D721Med (cell line): ENCODE measurements at regions not wholly inside any gene's neighbourhood (a gene's known extent, or its start where the extent isn't known, plus 50 kb on each side); places are given as distances from the start of the nearest gene placed in this dataset.

Experiments
- DNase-seq: peaks from one replicate; pipeline ENCODE4 v3.0.0; 2011; ENCODE audit warnings: low spot score; ENCODE audit not compliant: insufficient read length
- FAIRE-seq: peaks from 2 replicates; lab custom pipeline; 2011; peaks lifted over from hg19 to GRCh38; lab: Jason Lieb, UNC
- TF ChIP-seq, protein P1 (sequence below): IDR thresholded peaks from 2 replicates; pipeline ENCODE4 v1.5.1; 2012; ENCODE audit warnings: mild to moderate bottlenecking, control low read depth; ENCODE audit not compliant: insufficient read depth; ENCODE audit errors: missing control alignments

DNA sequence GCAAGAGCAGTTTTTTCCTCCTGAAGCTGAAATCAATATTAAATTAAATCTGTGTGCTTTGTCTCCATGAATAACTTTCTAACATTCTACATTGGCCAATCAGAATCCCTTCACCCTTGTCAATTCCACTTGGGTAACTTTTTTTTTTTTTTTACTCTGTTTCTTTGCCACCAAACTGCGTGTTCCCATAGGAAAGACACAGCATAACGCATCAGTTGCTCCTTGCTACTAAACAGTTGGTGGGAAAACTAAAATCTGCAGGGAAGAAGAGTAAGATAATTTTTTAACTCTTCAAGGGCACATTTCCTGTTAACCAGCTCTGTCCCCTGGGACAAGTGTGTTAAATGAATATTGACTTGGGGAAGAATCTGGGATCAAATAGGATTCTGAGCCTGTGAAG lies 113.3 kb upstream of the SERP2 start:
- TF ChIP-seq, protein P1, sequence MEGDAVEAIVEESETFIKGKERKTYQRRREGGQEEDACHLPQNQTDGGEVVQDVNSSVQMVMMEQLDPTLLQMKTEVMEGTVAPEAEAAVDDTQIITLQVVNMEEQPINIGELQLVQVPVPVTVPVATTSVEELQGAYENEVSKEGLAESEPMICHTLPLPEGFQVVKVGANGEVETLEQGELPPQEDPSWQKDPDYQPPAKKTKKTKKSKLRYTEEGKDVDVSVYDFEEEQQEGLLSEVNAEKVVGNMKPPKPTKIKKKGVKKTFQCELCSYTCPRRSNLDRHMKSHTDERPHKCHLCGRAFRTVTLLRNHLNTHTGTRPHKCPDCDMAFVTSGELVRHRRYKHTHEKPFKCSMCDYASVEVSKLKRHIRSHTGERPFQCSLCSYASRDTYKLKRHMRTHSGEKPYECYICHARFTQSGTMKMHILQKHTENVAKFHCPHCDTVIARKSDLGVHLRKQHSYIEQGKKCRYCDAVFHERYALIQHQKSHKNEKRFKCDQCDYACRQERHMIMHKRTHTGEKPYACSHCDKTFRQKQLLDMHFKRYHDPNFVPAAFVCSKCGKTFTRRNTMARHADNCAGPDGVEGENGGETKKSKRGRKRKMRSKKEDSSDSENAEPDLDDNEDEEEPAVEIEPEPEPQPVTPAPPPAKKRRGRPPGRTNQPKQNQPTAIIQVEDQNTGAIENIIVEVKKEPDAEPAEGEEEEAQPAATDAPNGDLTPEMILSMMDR = no peak
- DNase-seq (no peak), FAIRE-seq (no peak)

DNA sequence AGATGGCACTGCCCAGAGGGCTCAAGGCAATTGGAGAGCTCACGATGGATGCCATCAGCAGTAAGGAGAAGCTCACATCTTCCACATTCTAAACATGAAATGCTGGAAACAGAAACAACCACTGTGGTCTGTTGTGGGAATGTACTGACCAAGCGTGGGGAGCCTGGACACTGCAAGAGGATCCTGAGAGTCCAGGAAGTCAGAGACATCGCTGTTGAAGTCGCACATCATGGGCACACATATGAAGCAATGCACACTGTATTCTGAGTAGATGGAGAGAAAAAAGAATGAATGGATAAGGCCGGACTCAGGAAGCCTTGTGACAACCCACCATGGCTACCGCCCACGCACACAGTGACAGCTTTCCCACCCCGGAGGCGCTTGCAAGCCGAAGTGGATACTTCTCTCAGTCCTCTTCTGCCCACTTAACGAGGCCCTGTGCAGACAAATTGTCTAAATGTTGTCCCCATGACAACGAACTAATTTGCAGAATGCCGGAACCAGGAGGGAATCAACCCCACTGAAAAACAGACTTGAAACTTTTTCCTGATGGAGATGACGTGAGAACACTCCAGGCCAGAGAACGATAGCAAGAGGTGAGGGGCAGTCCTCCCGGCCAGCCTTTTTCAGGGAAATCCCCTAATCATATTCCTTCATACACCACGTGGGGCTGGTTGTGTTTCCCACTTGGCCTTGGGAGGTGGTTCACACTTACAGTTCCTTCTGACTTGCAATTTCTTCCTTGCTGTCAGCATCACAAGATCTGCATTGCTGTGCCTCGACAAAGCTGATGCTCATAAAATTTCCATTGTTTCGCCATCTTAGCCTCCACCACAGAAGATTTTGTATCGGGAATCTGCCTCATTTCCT lies 109.6 kb upstream of the SERP2 start:
- DNase-seq (no peak), FAIRE-seq (no peak)
- TF ChIP-seq, protein P1 = no peak

DNA sequence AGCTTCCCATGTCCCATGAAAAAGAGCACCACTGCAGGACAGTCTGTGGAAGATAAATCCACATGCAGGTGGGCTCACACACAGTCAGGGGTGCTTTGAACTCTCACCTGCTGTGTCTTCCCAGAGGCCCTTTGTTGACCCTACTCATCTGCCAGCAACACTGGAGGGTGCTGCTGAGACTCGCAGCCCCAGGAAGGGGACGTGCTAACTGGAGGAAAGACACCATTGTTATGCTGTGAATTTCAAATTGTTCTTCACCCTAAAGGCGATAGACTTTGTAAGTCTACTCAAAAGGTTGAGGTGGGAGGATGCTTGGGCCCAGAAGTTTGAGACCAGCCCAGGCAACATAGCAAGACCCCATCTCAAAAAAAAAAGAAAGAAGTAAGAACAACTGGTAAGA lies 107.3 kb upstream of the SERP2 start:
- no peak for FAIRE-seq
- TF ChIP-seq, protein P1 = no peak
- no peak for DNase-seq

DNA sequence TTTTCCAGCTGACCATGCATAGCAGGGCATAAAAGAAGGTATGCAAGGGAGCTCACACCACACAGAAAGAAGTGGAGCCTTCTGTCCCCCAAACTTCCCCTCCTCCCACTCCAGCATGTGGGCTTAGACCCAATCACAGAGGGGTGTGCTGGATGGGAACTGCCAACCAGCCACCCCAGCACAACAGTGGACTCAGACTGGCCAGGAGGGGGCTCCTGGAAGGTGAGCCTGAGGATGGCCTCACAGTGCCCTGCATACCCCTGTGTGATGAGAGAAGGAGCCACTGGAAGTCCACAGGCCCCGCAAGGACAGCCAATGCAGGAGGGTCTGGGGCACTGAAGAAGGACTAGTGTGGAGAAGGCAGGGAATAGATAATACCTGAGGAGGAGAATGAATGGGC lies 106.9 kb upstream of the SERP2 start:
- TF ChIP-seq, protein P1 = no peak
- DNase-seq = no peak
- no peak for FAIRE-seq

DNA sequence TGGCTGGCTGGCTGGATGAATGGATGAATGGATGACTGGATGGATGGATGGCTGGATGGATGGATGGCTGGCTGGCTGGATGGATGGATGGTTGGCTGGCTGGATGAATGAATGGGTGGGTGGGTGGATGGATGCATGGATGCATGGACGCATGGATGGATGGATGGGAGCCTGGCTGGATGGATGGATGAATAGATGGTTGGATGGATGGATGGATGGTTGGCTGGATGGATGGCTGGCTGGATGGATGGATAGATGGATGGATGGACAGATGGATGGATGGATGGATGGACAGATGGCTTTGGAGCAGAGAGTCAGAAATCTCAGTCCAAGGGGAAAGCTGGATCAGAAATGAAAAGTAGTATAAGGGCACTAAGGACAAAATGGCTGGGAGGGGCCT lies 106.4 kb upstream of the SERP2 start:
- TF ChIP-seq, protein P1 = no peak
- FAIRE-seq (no peak), DNase-seq (no peak)

DNA sequence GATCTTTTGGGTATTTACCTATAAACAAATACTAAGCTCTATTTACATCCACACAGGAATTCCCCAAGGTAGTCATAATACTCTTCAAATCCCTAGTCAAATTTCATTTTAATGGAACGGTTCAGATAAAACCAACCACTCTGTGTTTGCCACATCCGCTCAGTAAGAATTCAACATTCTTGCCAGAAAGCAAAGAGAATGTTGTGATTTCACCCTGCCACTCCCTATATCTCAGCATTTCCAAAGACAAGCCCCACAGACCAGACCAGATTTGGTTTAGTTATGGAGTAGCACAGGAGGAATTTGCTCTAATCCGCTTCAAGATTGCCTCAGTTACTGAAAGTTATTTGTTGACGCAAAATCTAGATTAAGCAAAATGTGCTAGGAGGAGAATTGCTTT lies 105.6 kb upstream of the SERP2 start:
- TF ChIP-seq, protein P1 = no peak
- DNase-seq (no peak), FAIRE-seq (no peak)

DNA sequence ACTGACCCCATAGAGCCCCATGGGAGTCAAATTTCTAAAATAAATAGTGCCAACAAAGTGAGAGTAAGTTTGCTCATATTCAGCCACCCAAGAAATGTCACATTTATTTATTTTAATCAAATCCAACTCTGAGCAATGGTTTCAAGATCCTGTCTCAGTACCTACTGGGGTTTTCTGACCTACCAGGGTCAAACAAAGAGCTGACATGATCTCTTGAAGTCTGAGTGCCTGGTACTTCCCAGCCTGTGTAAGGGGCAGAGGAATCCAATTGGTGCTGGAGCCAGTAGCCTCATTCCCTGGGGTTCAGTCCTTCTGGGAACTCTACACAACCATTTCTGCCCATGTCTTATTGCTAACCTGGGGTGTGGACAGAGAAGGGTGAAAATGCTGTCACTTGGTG lies 104.6 kb upstream of the SERP2 start:
- TF ChIP-seq, protein P1 = no peak
- DNase-seq = no peak
- no peak for FAIRE-seq
